Left forelimb (tissue), 1 donor: ENCODE measurements at regions not wholly inside any gene's neighbourhood (a gene's known extent, or its start where the extent isn't known, plus 50 kb on each side); places are given as distances from the start of the nearest gene placed in this dataset.

Source experiments
- DNase-seq: peaks from one replicate; pipeline ENCODE4 v3.0.0-alpha.2; 2018; ENCODE audit warnings: low spot score

- no peak for DNase-seq
Observed at GRCh38 chr7:36100634-36101033, 52.4 kb upstream of the EEPD1 start.
